Pancreas (tissue), 10 donors: ENCODE measurements at regions not wholly inside any gene's neighbourhood (a gene's known extent, or its start where the extent isn't known, plus 50 kb on each side); places are given as distances from the start of the nearest gene placed in this dataset.
"Not testable (repeated sequence)": the region's sequence is repeated elsewhere in the genome, so short reads cannot be mapped to it uniquely, and the experiment has no call there.

Experiments used
- ATAC-seq, 4 donors: fragments of 200-7000 bp; cut with Tn5 transposase; one replicate each; pipeline versions ENCODE4 v1.8.0 to v1.9.1; 2020; ENCODE audit warnings: mild to moderate bottlenecking in 4 of 4, moderate library complexity in 4 of 4
- DNase-seq, 6 donors: peaks; one replicate each; pipeline ENCODE4 v3.0.0-alpha.2; 2020
- FAIRE-seq: peaks from 2 replicates; lab custom pipeline; 2012; peaks lifted over from hg19 to GRCh38; lab: Jason Lieb, UNC
- H3K27ac ChIP-seq, 4 donors: fragments of 200-600 bp; sonication (generic); 1 replicate in 3 of 4; 2 replicates in 1 of 4; pipeline versions ENCODE4 v1.5.0 to v1.8.0; 2020
- H3K27me3 ChIP-seq, 4 donors: fragments of 200-600 bp; one replicate each; pipeline ENCODE4 v1.8.0; 2021
- H3K36me3 ChIP-seq, 3 donors: fragments of 200-600 bp; sonication (generic) in 1 of 3; one replicate each; pipeline versions ENCODE4 v1.5.0 to v1.8.0; 2020 to 2021
- H3K4me1 ChIP-seq, 3 donors: fragments of 200-600 bp; one replicate each; pipeline ENCODE4 v1.8.0; 2021
- H3K4me3 ChIP-seq, 4 donors: fragments of 200-600 bp; sonication (generic) in 2 of 4; one replicate each; pipeline versions ENCODE4 v1.5.0 to v1.8.0; 2020 to 2021
- H3K9me3 ChIP-seq, 4 donors: fragments of 200-600 bp; one replicate each; pipeline ENCODE4 v1.8.0; 2021
- WGBS, 2 donors: extraction: QIAGEN DNeasy Blood & Tissue Kit; methylation state at CpG; one replicate each; pipeline ENCODE4 v1.1.7; 2013; 5-methylcytosine and 5-hydroxymethylcytosine counted together
- intact Hi-C, 3 donors: fragments of 100-400 bp; cut with DNase I; formaldehyde crosslinking; loops; one replicate each; pipeline versions ENCODE4 v1.11.1 to v1.14.2; 2022
- TF ChIP-seq, protein P1 (sequence below), 4 donors: fragments of 200-600 bp; sonication (generic) in 3 of 4; IDR thresholded peaks; one replicate each; pipeline versions ENCODE4 v1.5.0 to v1.8.0; 2021; ENCODE audit warnings: antibody characterized with exemption in 4 of 4
- donor health status: healthy with polysubstance abuse.
- donor health status: DM: no; HTN: no; CAD: no; lungs with moderate emphysema.
- donor health status: DM: no; HTN: no; CAD: no.
- donor health status: control.
- donor health status: control.
- donor health status: Bipolar disorder and iron deficiency.
- donor health status: DM: yes; HTN: yes; CAD: no.
- donor health status: DM: no; HTN: no; CAD: no.
- donor health status: DM: no; HTN: no; CAD: no.
- donor health status: DM: yes; HTN: yes; CAD: no.

DNA sequence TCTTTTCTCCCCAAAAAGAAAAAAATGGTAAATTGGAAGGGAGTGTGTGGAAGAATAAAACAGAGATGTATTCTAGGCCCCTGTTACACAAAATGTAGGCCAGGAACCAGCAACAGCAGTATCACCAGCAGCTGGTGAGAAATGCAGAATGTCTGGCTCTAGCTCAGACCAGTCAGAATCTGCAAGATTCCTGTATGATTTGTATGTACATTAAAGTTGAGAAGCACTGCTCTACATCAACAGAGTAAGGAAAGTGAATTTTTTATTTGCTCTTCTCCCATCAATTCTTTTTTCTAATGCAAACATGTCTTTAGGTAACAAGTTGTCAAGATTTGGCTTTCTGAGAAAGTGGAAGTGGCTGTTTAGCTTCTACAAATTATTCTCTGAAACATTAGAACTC is 235.4 kb upstream of the FANCL start:
- Histone ChIP-seq H3K36me3 (no peaks in the 10 kb centered on the region), H3K4me1 (no peaks in the 10 kb centered on the region), H3K27ac (no peak overlapping the region), H3K9me3 (no peaks in the 10 kb centered on the region), H3K4me3 (no peak overlapping the region), H3K27me3 (no peaks in the 10 kb centered on the region)
- DNase-seq (no peak), ATAC-seq (no peak), FAIRE-seq (no peak)
- intact Hi-C loops, result no loop called here
- TF ChIP-seq, protein P1, sequence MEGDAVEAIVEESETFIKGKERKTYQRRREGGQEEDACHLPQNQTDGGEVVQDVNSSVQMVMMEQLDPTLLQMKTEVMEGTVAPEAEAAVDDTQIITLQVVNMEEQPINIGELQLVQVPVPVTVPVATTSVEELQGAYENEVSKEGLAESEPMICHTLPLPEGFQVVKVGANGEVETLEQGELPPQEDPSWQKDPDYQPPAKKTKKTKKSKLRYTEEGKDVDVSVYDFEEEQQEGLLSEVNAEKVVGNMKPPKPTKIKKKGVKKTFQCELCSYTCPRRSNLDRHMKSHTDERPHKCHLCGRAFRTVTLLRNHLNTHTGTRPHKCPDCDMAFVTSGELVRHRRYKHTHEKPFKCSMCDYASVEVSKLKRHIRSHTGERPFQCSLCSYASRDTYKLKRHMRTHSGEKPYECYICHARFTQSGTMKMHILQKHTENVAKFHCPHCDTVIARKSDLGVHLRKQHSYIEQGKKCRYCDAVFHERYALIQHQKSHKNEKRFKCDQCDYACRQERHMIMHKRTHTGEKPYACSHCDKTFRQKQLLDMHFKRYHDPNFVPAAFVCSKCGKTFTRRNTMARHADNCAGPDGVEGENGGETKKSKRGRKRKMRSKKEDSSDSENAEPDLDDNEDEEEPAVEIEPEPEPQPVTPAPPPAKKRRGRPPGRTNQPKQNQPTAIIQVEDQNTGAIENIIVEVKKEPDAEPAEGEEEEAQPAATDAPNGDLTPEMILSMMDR (IDR thresholded peaks at IDR 0.05), result no peak

- ATAC-seq (no peak), DNase-seq (no peak), FAIRE-seq (no peak)
- TF ChIP-seq, protein P1 (IDR thresholded peaks at IDR 0.05), result no peak
- Histone ChIP-seq H3K27ac (no peak overlapping the region), H3K27me3 (no peaks in the 10 kb centered on the region), H3K4me1 (no peaks in the 10 kb centered on the region), H3K9me3 (no peaks in the 10 kb centered on the region), H3K4me3 (no peak overlapping the region), H3K36me3 (no peaks in the 10 kb centered on the region)
- WGBS, 2 donors, result 84 to 87% methylated on average over 2 of the region's 2 CpGs
- intact Hi-C loops, result no loop called here
Measured at GRCh38 chr2:58475756-58476155, 234.6 kb upstream of the FANCL start.

DNA sequence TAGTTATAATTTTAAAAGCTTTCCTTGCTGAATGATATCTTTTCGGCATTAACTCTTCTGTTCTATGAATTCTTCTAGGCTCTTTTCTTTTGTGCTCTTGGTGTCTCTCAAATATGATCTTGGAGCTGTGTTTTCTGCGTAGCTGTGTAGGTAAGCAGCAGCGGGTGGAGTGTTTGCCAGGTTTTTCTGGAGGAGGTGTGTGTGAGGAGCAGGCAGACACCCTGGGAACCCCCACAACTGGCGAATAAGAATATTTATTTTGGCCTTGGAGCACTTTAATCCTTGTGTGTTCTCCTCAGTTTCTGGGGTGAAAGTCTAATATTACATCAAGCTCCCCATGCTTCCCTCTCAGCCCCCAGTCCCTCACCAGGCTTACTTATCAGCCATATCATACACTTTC is 232.0 kb upstream of the FANCL start:
- no peak for FAIRE-seq
- DNase-seq, result peak in 1 of 6 donors; percentile 12

GRCh38 chr2:58466804-58467203 is 225.7 kb upstream of the FANCL start:
- 81 to 96% methylated on average over 1 of the region's 1 CpG for WGBS, 2 donors
- intact Hi-C loops, result no loop called here
- TF ChIP-seq, protein P1 (IDR thresholded peaks at IDR 0.05), result no peak
- no peaks in the 10 kb centered on the region for H3K27me3 ChIP-seq
- DNase-seq (no peak), FAIRE-seq (no peak), ATAC-seq (no peak)
- H3K27ac ChIP-seq, result no peak overlapping the region
- no peaks in the 10 kb centered on the region for H3K4me1 ChIP-seq
- H3K9me3 ChIP-seq, result no peaks in the 10 kb centered on the region
- H3K4me3 ChIP-seq, result no peak overlapping the region
- no peaks in the 10 kb centered on the region for H3K36me3 ChIP-seq

More for the DNA sequence above, 232.0 kb upstream of the FANCL start:
- intact Hi-C loops, result no loop called here
- Histone ChIP-seq H3K27ac (no peak overlapping the region), H3K9me3 (no peaks in the 10 kb centered on the region), H3K27me3 (no peaks in the 10 kb centered on the region), H3K36me3 (no peaks in the 10 kb centered on the region), H3K4me3 (no peak overlapping the region), H3K4me1 (no peaks in the 10 kb centered on the region)
- ATAC-seq, result peak in 3 of 4 donors; percentile 20 to 70 (median 47)
- TF ChIP-seq, protein P1 (IDR thresholded peaks at IDR 0.05), result no peak
- 41 to 52% methylated on average over 4 of the region's 4 CpGs for WGBS, 2 donors

- intact Hi-C loops, result not testable (repeated sequence)
Measured at GRCh38 chr2:58466021-58466420, 224.9 kb upstream of the FANCL start.

More at GRCh38 chr2:58466021-58466420, 224.9 kb upstream of the FANCL start:
- not testable (repeated sequence) for H3K4me1 ChIP-seq, DNase-seq, H3K27ac ChIP-seq, FAIRE-seq, H3K27me3 ChIP-seq, H3K36me3 ChIP-seq, H3K4me3 ChIP-seq, H3K9me3 ChIP-seq, ATAC-seq
- WGBS, 2 donors, result 76 to 92% methylated on average over 2 of the region's 2 CpGs
